Stimulated activated naive B cell treated with anti-CD40 and anti-IgM and Interleukin-4, amounts not matched to agents 10 μg/mL and 1 μg/mL and 100 μg/mL, for 72 hours (primary cell): ENCODE measurements at regions not wholly inside any gene's neighbourhood (a gene's known extent, or its start where the extent isn't known, plus 50 kb on each side); places are given as distances from the start of the nearest gene placed in this dataset.
"Not testable (repeated sequence)": the region's sequence is repeated elsewhere in the genome, so short reads cannot be mapped to it uniquely, and the experiment has no call there.

Experiments used
- ATAC-seq, 2 donors: fragments of 150-1000 bp; cut with Tn5 transposase; replicated peaks; 2 replicates each; pipeline ENCODE4 v1.10.0; 2021; ENCODE audit warnings: moderate library complexity in 1 of 2
- DNase-seq: peaks from one replicate; pipeline ENCODE4 v3.0.0; 2021
- H3K27ac Mint-ChIP-seq: one replicate; pipeline ENCODE4 v1.8.0; 2022; ENCODE audit warnings: mild to moderate bottlenecking, mixed read lengths
- H3K27me3 Mint-ChIP-seq, 2 donors: one replicate each; pipeline ENCODE4 v1.8.0; 2022; ENCODE audit warnings: mixed read lengths in 2 of 2
- H3K36me3 Mint-ChIP-seq, 2 donors: one replicate each; pipeline ENCODE4 v1.8.0; 2022; ENCODE audit warnings: mixed read lengths in 2 of 2, mild to moderate bottlenecking in 1 of 2
- H3K4me1 Mint-ChIP-seq, 2 donors: one replicate each; pipeline ENCODE4 v1.8.0; 2022; ENCODE audit warnings: mixed read lengths in 2 of 2, mild to moderate bottlenecking in 1 of 2
- H3K4me3 Mint-ChIP-seq, 2 donors: one replicate each; pipeline ENCODE4 v1.8.0; 2022; ENCODE audit warnings: mild to moderate bottlenecking in 2 of 2, mixed read lengths in 2 of 2, moderate library complexity in 1 of 2
- H3K9me3 Mint-ChIP-seq, 2 donors: one replicate each; pipeline ENCODE4 v1.8.0; 2022; ENCODE audit warnings: mixed read lengths in 2 of 2, mild to moderate bottlenecking in 1 of 2

GRCh38 chr6:134569996-134570395 is 252.1 kb upstream of the SGK1 start:
- not testable (repeated sequence) for DNase-seq, H3K27me3 Mint-ChIP-seq, H3K27ac Mint-ChIP-seq, H3K4me3 Mint-ChIP-seq, H3K36me3 Mint-ChIP-seq, H3K9me3 Mint-ChIP-seq, H3K4me1 Mint-ChIP-seq, ATAC-seq

- DNase-seq (no peak), ATAC-seq (no peak)
- Mint-ChIP-seq H3K36me3 (peaks cover 0 to 6% of the 10 kb centered on the region in 2 donors), H3K9me3 (peaks cover 0 to 1% of the 10 kb centered on the region in 2 donors), H3K27ac (no peak overlapping the region), H3K27me3 (no peaks in the 10 kb centered on the region), H3K4me1 (peaks cover 1 to 2% of the 10 kb centered on the region in 2 donors), H3K4me3 (no peak overlapping the region)
These were observed 246.8 kb upstream of the SGK1 start for GRCh38 chr6:134564705-134565104.

DNA sequence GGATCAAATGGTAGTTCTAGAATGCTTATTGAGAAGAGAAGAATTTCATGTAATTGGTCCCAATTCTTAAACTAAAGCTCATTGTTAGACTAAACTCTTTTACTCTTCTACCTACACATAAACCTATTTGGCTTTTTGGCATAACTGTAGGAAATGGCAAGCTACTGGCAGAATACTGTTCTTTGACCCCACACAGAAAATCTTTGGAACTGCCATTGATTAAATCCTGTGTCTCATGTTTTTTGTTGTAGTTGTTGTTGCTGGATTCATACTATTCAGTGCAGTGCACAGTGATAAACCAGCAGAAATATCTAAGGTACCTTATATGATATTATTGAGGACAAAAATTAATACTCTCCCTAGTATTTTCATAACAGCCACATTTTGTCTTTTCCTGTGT is 242.1 kb upstream of the SGK1 start:
- H3K9me3 Mint-ChIP-seq, result no peaks in the 10 kb centered on the region
- no peak overlapping the region for H3K4me3 Mint-ChIP-seq
- H3K4me1 Mint-ChIP-seq, result no peaks in the 10 kb centered on the region
- DNase-seq (no peak), ATAC-seq (no peak)
- no peaks in the 10 kb centered on the region for H3K36me3 Mint-ChIP-seq
- no peak overlapping the region for H3K27ac Mint-ChIP-seq
- H3K27me3 Mint-ChIP-seq, result no peaks in the 10 kb centered on the region

DNA sequence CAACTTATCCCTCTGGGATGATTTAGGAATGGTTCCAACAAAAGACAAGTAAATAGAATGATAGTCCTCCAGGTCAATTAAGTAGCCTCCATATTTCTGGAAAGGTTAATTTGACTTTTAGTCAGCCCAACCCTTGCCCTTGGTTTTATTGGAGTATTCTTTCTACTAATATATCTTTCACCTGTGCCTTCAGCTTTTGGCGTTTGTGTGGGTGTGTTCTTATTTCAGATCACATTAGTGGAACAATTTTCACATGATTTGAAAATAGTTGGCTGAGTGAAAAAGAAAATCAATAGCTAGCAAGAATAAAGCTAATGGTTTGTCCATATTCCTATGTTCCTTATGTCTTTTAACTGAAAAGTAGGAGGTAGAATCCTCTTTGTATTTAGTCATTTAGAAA is 239.6 kb upstream of the SGK1 start:
- ATAC-seq (no peak), DNase-seq (no peak)
- no peak overlapping the region for H3K4me3 Mint-ChIP-seq
- H3K9me3 Mint-ChIP-seq, result no peaks in the 10 kb centered on the region
- H3K27ac Mint-ChIP-seq, result no peak overlapping the region
- no peaks in the 10 kb centered on the region for H3K27me3 Mint-ChIP-seq
- H3K4me1 Mint-ChIP-seq, result no peaks in the 10 kb centered on the region
- H3K36me3 Mint-ChIP-seq, result no peaks in the 10 kb centered on the region

- H3K4me3 Mint-ChIP-seq, result no peak overlapping the region
- no peaks in the 10 kb centered on the region for H3K9me3 Mint-ChIP-seq
- peaks cover 0 to 5% of the 10 kb centered on the region in 2 donors for H3K27me3 Mint-ChIP-seq
- H3K4me1 Mint-ChIP-seq, result no peaks in the 10 kb centered on the region
- no peak overlapping the region for H3K27ac Mint-ChIP-seq
- DNase-seq (no peak), ATAC-seq (no peak)
- H3K36me3 Mint-ChIP-seq, result no peaks in the 10 kb centered on the region
These were observed 237.8 kb upstream of the SGK1 start for GRCh38 chr6:134555672-134556071.

- H3K27ac Mint-ChIP-seq, result no peak overlapping the region
- no peaks in the 10 kb centered on the region for H3K4me1 Mint-ChIP-seq
- DNase-seq (no peak), ATAC-seq (no peak)
- no peak overlapping the region for H3K4me3 Mint-ChIP-seq
- no peaks in the 10 kb centered on the region for H3K36me3 Mint-ChIP-seq
- H3K9me3 Mint-ChIP-seq, result no peaks in the 10 kb centered on the region
- H3K27me3 Mint-ChIP-seq, result peaks cover 0 to 5% of the 10 kb centered on the region in 2 donors
These were observed 236.0 kb upstream of the SGK1 start for GRCh38 chr6:134553936-134554335.

GRCh38 chr6:134551245-134551960 is 233.5 kb upstream of the SGK1 start:
- Mint-ChIP-seq H3K36me3 (no peaks in the 10 kb centered on the region), H3K9me3 (no peaks in the 10 kb centered on the region), H3K4me1 (no peaks in the 10 kb centered on the region), H3K4me3 (no peak overlapping the region), H3K27ac (no peak overlapping the region), H3K27me3 (peaks cover 0 to 5% of the 10 kb centered on the region in 2 donors)
- DNase-seq, result no peak
- no peak for ATAC-seq

DNA sequence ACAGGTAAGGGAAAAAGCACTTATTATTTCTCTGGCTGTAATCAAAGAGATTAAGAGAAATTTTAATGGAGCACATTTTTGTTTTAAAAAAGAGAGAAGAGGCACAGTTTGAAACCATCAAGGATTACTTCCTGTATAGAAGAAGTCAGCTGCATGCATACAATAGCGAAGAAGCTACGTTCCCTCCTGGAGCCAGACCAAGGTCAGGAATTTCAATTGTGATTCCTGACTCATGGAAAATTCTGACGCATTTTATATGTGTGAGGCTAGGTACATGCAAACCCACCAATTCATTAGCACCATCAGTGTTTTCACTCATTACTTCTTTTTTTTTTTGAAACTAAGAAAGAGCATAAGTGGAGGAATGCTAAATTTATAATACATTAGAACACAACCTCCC is 232.7 kb upstream of the SGK1 start:
- Mint-ChIP-seq H3K36me3 (no peaks in the 10 kb centered on the region), H3K27me3 (peaks cover 0 to 5% of the 10 kb centered on the region in 2 donors), H3K4me1 (no peaks in the 10 kb centered on the region), H3K9me3 (no peaks in the 10 kb centered on the region), H3K4me3 (no peak overlapping the region), H3K27ac (no peak overlapping the region)
- ATAC-seq (no peak), DNase-seq (no peak)

GRCh38 chr6:134549854-134550253 is 231.9 kb upstream of the SGK1 start:
- no peak overlapping the region for H3K27ac Mint-ChIP-seq

GRCh38 chr6:134546962-134547645 is 229.2 kb upstream of the SGK1 start:
- Mint-ChIP-seq H3K27ac (no peak overlapping the region), H3K4me1 (no peaks in the 10 kb centered on the region), H3K27me3 (peaks cover 0 to 2% of the 10 kb centered on the region in 2 donors), H3K4me3 (no peak overlapping the region), H3K9me3 (no peaks in the 10 kb centered on the region), H3K36me3 (no peaks in the 10 kb centered on the region)
- ATAC-seq, result no peak
- no peak for DNase-seq

More at GRCh38 chr6:134549854-134550253, 231.9 kb upstream of the SGK1 start:
- peaks cover 0 to 5% of the 10 kb centered on the region in 2 donors for H3K27me3 Mint-ChIP-seq
- ATAC-seq (no peak), DNase-seq (no peak)
- H3K4me1 Mint-ChIP-seq, result no peaks in the 10 kb centered on the region
- H3K4me3 Mint-ChIP-seq, result no peak overlapping the region
- H3K36me3 Mint-ChIP-seq, result no peaks in the 10 kb centered on the region
- no peaks in the 10 kb centered on the region for H3K9me3 Mint-ChIP-seq

DNA sequence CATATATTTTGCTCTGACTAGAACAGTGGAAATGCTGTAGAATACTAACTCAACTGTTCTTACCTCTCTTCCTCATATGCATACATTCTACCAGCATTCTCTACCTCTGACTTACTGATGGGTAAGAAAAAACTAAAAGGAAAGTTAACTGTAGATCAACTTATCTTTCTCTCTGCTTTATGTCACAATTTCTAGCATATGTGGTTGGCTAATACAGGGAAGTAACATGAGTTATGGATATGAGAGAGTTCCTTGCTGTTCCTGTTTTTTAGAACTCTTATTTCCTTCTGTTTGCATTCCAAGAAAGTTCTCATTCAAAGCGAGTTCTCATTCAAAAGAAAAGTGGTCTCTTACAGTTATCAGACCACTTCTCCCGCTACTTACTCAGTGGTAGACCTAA is 226.8 kb upstream of the SGK1 start:
- H3K9me3 Mint-ChIP-seq, result no peaks in the 10 kb centered on the region
- no peaks in the 10 kb centered on the region for H3K4me1 Mint-ChIP-seq
- no peak overlapping the region for H3K27ac Mint-ChIP-seq
- ATAC-seq, result no peak
- no peaks in the 10 kb centered on the region for H3K27me3 Mint-ChIP-seq
- H3K4me3 Mint-ChIP-seq, result no peak overlapping the region
- no peaks in the 10 kb centered on the region for H3K36me3 Mint-ChIP-seq
- no peak for DNase-seq

DNA sequence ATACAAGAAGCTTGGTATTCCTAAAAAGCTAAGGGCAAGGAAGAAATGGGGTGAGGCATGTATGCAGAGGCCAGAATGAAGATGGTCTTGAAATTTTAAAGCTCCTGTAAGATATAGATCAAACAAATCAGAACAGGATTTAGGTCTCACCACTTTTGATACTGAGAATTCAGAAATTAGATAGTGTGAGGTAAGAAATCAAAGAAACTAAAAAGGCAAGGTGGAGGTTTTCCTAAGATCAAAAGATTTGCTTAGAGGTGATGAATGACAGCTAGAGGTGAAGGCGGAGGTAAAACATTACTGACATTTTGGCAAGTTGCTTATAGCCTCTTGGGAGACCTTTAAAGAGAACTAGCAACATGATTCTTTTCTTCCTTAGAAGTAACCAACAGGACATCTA is 225.2 kb upstream of the SGK1 start:
- Mint-ChIP-seq H3K4me1 (no peaks in the 10 kb centered on the region), H3K27me3 (no peaks in the 10 kb centered on the region), H3K27ac (no peak overlapping the region), H3K9me3 (no peaks in the 10 kb centered on the region), H3K4me3 (no peak overlapping the region), H3K36me3 (no peaks in the 10 kb centered on the region)
- no peak for DNase-seq
- no peak for ATAC-seq

DNA sequence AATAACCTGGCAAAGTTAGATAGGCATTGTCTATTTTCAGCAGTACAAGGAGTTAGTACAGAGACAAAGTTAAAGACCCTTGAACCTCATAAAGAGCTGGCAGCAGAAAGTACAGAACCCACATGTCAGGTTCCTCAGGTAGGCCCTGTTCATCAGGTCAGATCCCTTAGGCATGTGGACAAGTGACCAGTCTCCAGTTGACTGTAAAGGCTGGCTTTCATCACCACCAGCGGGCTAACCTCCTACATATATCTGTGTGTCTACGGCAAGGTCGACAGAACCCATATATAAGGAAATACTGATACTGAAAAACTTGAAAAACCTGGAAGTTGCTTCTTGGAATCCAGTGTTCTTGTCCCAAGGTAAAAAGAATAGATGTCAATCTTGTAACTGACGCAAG is 223.1 kb upstream of the SGK1 start:
- no peak for DNase-seq
- no peak for ATAC-seq
- Mint-ChIP-seq H3K4me3 (no peak overlapping the region), H3K27ac (no peak overlapping the region), H3K27me3 (no peaks in the 10 kb centered on the region), H3K9me3 (no peaks in the 10 kb centered on the region), H3K36me3 (no peaks in the 10 kb centered on the region), H3K4me1 (no peaks in the 10 kb centered on the region)

- H3K27ac Mint-ChIP-seq, result no peak overlapping the region
These were observed 222.0 kb upstream of the SGK1 start for GRCh38 chr6:134539865-134540323.

DNA sequence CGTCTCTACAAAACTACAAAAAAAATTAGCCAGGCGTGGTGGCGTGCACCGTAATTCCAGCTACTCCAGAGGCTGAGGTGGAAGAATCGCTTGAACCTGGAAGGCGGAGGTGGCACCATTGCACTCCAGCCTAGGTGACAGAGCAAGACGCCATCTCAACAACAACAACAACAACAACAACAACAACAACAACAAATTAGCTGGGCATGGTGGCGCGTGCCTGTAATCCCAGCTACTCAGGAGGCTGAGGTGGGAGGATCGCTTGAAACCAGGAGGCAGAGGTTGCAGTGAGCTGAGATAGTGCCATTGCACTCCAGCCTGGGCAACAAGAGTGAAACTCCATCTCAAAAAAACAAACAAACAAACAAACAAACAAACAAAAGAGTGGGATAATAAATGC is 219.9 kb upstream of the SGK1 start:
- not testable (repeated sequence) for ATAC-seq, H3K4me3 Mint-ChIP-seq, H3K4me1 Mint-ChIP-seq, DNase-seq, H3K27ac Mint-ChIP-seq, H3K36me3 Mint-ChIP-seq, H3K27me3 Mint-ChIP-seq, H3K9me3 Mint-ChIP-seq

More at GRCh38 chr6:134539865-134540323, 222.0 kb upstream of the SGK1 start:
- H3K4me3 Mint-ChIP-seq, result no peak overlapping the region
- H3K36me3 Mint-ChIP-seq, result no peaks in the 10 kb centered on the region
- DNase-seq, result no peak
- no peaks in the 10 kb centered on the region for H3K27me3 Mint-ChIP-seq
- ATAC-seq, result no peak
- H3K9me3 Mint-ChIP-seq, result no peaks in the 10 kb centered on the region
- no peaks in the 10 kb centered on the region for H3K4me1 Mint-ChIP-seq
